ENCODE measurements at regions not wholly inside any gene's neighbourhood (a gene's known extent, or its start where the extent isn't known, plus 50 kb on each side); places are given as distances from the start of the nearest gene placed in this dataset.

DNA sequence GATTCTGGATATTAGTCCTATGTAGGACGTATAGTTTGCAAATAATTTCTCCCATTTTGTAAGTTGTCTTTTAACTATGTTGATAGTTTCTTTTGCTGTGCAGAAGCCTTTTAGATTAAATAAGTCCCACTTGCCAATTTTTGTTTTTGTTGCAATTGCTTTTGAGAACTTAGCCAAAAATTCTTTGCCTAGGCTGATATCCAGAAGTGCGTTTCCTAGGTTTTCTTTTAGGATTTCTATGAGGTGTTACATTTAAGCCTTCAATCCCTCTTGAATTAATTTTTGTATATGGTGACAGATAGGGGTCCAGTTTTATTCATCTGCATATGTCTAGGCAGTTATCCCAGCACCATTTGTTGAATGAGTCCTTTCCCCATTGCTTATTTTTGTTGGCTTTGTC, 264.4 kb upstream of the OR4E1 start:
- no peak for TF ChIP-seq SIN3A (IDR thresholded peaks at IDR 0.05; ENCODE audit: borderline replicate concordance, insufficient read depth, low read length)
- TF ChIP-seq, protein P1, sequence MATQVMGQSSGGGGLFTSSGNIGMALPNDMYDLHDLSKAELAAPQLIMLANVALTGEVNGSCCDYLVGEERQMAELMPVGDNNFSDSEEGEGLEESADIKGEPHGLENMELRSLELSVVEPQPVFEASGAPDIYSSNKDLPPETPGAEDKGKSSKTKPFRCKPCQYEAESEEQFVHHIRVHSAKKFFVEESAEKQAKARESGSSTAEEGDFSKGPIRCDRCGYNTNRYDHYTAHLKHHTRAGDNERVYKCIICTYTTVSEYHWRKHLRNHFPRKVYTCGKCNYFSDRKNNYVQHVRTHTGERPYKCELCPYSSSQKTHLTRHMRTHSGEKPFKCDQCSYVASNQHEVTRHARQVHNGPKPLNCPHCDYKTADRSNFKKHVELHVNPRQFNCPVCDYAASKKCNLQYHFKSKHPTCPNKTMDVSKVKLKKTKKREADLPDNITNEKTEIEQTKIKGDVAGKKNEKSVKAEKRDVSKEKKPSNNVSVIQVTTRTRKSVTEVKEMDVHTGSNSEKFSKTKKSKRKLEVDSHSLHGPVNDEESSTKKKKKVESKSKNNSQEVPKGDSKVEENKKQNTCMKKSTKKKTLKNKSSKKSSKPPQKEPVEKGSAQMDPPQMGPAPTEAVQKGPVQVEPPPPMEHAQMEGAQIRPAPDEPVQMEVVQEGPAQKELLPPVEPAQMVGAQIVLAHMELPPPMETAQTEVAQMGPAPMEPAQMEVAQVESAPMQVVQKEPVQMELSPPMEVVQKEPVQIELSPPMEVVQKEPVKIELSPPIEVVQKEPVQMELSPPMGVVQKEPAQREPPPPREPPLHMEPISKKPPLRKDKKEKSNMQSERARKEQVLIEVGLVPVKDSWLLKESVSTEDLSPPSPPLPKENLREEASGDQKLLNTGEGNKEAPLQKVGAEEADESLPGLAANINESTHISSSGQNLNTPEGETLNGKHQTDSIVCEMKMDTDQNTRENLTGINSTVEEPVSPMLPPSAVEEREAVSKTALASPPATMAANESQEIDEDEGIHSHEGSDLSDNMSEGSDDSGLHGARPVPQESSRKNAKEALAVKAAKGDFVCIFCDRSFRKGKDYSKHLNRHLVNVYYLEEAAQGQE (IDR thresholded peaks at IDR 0.05; ENCODE audit: insufficient read depth in 1 of 2, low read depth in 2 of 2, low read length in 2 of 2): no peak
- TF ChIP-seq POLR2AphosphoS5 (IDR thresholded peaks at IDR 0.05; ENCODE audit: low read depth, low read length): no peak
- TF ChIP-seq FOXP2 (optimal IDR thresholded peaks at IDR 0.05; ENCODE audit: borderline replicate concordance, extremely low read depth, extremely low read length, insufficient read depth): no peak
- no peak for TF ChIP-seq TAF1 (IDR thresholded peaks at IDR 0.05; ENCODE audit: borderline replicate concordance, insufficient read depth, low read length)

Data from PFSK-1 (cell line).